Neutrophil (primary cell): ENCODE measurements at regions not wholly inside any gene's neighbourhood (a gene's known extent, or its start where the extent isn't known, plus 50 kb on each side); places are given as distances from the start of the nearest gene placed in this dataset.

Experiments used
- H3K27ac ChIP-seq: fragments of 200-600 bp; sonication (generic); 2 replicates; pipeline ENCODE4 v1.5.1; 2016; ENCODE audit warnings: mild to moderate bottlenecking, moderate library complexity
- H3K27me3 ChIP-seq: fragments of 200-600 bp; sonication (generic); 2 replicates; pipeline ENCODE4 v1.6.0; 2016; ENCODE audit warnings: mild to moderate bottlenecking
- H3K36me3 ChIP-seq: fragments of 200-600 bp; sonication (generic); 2 replicates; pipeline ENCODE4 v1.5.1; 2017
- H3K4me1 ChIP-seq, 2 experiments: fragments of 200-600 bp in 1 of 2; sonication (generic) in 1 of 2; 1 replicate in 1 of 2; 2 replicates in 1 of 2; pipeline versions ENCODE4 v1.5.1 to v1.6.1; 2013 to 2016; ENCODE audit warnings: low read depth in 1 of 2, low read length in 1 of 2, mild to moderate bottlenecking in 1 of 2, moderate library complexity in 1 of 2; ENCODE audit not compliant: control insufficient read depth in 1 of 2, insufficient read depth in 1 of 2
- H3K4me3 ChIP-seq, 2 experiments: fragments of 200-600 bp in 1 of 2; sonication (generic) in 1 of 2; 1 replicate in 1 of 2; 2 replicates in 1 of 2; pipeline ENCODE4 v1.5.1; 2013 to 2016; ENCODE audit warnings: low read depth in 1 of 2, low read length in 1 of 2, mild to moderate bottlenecking in 1 of 2, moderate library complexity in 1 of 2
- H3K9me3 ChIP-seq: fragments of 200-600 bp; sonication (generic); 2 replicates; pipeline ENCODE4 v1.5.1; 2016
- TF ChIP-seq, protein P1 (sequence below): fragments of 200-600 bp; sonication (generic); IDR thresholded peaks from 2 replicates; pipeline ENCODE4 v1.5.1; 2016; ENCODE audit warnings: antibody characterized with exemption

GRCh38 chr19:28652765-28653164 lies 560.2 kb downstream of the UQCRFS1 start:
- H3K36me3 ChIP-seq, result no peaks in the 10 kb centered on the region
- no peak overlapping the region for H3K4me3 ChIP-seq
- peaks cover 4% of the 10 kb centered on the region for H3K27me3 ChIP-seq
- no peaks in the 10 kb centered on the region for H3K9me3 ChIP-seq
- H3K4me1 ChIP-seq, result peaks cover 11 to 14% of the 10 kb centered on the region in 2 experiments
- no peak overlapping the region for H3K27ac ChIP-seq
- TF ChIP-seq, protein P1, sequence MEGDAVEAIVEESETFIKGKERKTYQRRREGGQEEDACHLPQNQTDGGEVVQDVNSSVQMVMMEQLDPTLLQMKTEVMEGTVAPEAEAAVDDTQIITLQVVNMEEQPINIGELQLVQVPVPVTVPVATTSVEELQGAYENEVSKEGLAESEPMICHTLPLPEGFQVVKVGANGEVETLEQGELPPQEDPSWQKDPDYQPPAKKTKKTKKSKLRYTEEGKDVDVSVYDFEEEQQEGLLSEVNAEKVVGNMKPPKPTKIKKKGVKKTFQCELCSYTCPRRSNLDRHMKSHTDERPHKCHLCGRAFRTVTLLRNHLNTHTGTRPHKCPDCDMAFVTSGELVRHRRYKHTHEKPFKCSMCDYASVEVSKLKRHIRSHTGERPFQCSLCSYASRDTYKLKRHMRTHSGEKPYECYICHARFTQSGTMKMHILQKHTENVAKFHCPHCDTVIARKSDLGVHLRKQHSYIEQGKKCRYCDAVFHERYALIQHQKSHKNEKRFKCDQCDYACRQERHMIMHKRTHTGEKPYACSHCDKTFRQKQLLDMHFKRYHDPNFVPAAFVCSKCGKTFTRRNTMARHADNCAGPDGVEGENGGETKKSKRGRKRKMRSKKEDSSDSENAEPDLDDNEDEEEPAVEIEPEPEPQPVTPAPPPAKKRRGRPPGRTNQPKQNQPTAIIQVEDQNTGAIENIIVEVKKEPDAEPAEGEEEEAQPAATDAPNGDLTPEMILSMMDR, result no peak

- Histone ChIP-seq H3K9me3 (no peaks in the 10 kb centered on the region), H3K4me3 (no peak overlapping the region), H3K27me3 (peaks cover 4% of the 10 kb centered on the region), H3K36me3 (no peaks in the 10 kb centered on the region), H3K27ac (no peak overlapping the region), H3K4me1 (no peaks in the 10 kb centered on the region)
- TF ChIP-seq, protein P1, result no peak
These were observed 566.3 kb downstream of the UQCRFS1 start for GRCh38 chr19:28646629-28647028.

- Histone ChIP-seq H3K27ac (no peak overlapping the region), H3K36me3 (no peaks in the 10 kb centered on the region), H3K4me3 (no peak overlapping the region), H3K27me3 (peaks cover 4% of the 10 kb centered on the region), H3K4me1 (no peaks in the 10 kb centered on the region), H3K9me3 (no peaks in the 10 kb centered on the region)
- TF ChIP-seq, protein P1, result no peak
These were observed 568.7 kb downstream of the UQCRFS1 start for GRCh38 chr19:28644169-28644775.

DNA sequence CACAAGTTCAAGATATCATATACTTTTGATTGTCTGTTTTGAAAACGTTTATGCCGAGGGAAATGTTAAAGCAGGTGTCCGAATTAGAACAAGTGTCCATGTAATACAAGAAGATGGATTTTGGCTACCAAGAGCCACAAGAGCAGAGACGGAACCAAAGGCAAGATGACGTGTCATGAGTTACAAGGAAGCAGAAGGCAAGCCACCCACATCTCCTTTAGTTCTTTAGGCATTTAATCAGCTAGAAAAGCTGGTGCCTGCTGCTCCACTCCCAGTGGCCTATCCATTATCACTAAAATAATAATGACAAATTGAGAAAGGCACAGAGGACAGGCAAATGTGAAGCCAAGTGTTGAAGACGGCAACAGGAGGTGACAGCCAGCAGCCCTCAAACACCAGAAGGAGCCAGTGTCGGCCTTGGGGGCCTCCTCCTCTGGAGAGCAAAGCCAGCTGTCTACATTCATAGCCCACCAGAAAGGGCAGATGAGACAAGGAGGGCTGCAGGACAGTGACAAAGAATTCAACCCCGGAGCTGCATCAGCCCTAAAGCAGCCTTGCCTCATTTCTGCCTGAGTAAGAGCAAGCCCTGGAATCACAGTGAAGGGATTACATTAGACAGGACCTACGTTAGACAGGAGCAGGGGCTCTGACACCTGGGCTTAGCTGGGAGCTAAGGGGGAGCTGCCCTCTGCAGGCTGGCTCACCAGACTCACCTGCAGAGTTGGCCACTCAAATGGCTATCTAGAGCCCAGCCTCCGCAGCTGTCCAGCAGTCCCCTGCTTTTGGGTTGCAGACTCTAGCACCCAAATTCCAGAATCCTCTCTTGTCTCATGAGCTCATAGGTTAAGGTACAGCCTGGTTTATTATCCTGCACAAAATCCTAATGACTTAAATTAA lies 569.9 kb downstream of the UQCRFS1 start:
- Histone ChIP-seq H3K4me1 (no peaks in the 10 kb centered on the region), H3K27ac (no peak overlapping the region), H3K36me3 (no peaks in the 10 kb centered on the region), H3K27me3 (no peaks in the 10 kb centered on the region), H3K4me3 (no peak overlapping the region), H3K9me3 (no peaks in the 10 kb centered on the region)
- TF ChIP-seq, protein P1, result no peak

DNA sequence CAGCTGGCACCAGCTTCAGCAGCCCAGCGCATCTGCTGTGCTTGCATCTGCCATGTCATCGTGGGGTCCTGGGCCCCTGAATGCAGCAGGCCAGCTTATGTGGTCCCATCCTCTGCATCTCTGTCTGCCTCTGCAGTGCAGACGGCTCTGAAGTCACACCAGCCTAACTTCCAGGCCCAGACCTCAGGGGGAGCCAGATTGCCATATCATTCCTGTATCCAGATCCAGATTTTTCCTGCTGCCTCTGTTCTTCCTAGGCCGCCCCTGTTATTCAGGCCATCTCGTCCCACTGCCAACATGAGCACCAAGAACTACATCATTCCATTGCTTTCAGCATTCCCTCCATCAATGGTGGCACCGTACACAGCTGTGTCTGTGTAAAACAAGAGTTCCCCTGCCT lies 571.6 kb downstream of the UQCRFS1 start:
- H3K9me3 ChIP-seq, result no peaks in the 10 kb centered on the region
- no peaks in the 10 kb centered on the region for H3K36me3 ChIP-seq
- TF ChIP-seq, protein P1, result no peak
- H3K4me3 ChIP-seq, result no peak overlapping the region
- H3K27me3 ChIP-seq, result no peaks in the 10 kb centered on the region
- no peak overlapping the region for H3K27ac ChIP-seq
- H3K4me1 ChIP-seq, result no peaks in the 10 kb centered on the region
